ENCODE measurements at regions not wholly inside any gene's neighbourhood (a gene's known extent, or its start where the extent isn't known, plus 50 kb on each side); places are given as distances from the start of the nearest gene placed in this dataset.
"Not testable (repeated sequence)": the region's sequence is repeated elsewhere in the genome, so short reads cannot be mapped to it uniquely, and the experiment has no call there.

DNA sequence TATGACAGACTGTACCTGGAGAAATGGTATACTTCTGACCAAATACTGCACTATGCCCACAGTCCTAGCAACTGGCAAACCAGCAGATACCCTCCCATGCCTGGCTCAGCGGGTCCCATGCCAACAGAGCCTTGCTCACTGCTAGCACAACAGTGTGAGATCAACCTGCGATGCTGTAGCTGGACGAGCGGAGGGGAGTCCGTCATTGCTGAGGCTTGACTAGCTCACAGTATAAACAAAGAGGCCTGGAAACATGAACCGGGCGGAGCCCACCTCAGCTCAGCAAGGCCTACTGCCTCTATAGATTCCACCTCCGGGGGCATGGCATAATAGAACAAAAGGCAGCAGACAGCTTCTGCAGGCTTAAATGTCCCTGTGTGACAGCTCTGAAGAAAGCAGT, 93.2 kb upstream of the CAB39 start:
- no peaks in the 10 kb centered on the region for H3K4me1 ChIP-seq (ENCODE audit: control insufficient read depth, low read depth, low read length)
- no peaks in the 10 kb centered on the region for H3K36me3 ChIP-seq (ENCODE audit: control insufficient read depth, insufficient read depth, low read length)
- no CpG with 5 or more reads among the region's 8 CpGs for WGBS (ENCODE audit: extremely low coverage, insufficient coverage, low lambda C conversion rate)
- H3K18ac ChIP-seq (ENCODE audit: low read length) = no peak overlapping the region
- H2AK5ac ChIP-seq (ENCODE audit: low read length) = no peak overlapping the region
- no peak overlapping the region for H2BK5ac ChIP-seq (ENCODE audit: low read length)
- no peak overlapping the region for H4K8ac ChIP-seq (ENCODE audit: low read depth, low read length)
- no peaks in the 10 kb centered on the region for H3K27me3 ChIP-seq (ENCODE audit: insufficient read depth, low read length, poor library complexity)
- no peak overlapping the region for H2BK15ac ChIP-seq (replicated peaks; ENCODE audit: low read depth)
- no peak overlapping the region for H3K4ac ChIP-seq (ENCODE audit: low read depth, low read length)
- H3K4me3 ChIP-seq (ENCODE audit: low read length) = no peak overlapping the region
- H3K23ac ChIP-seq (ENCODE audit: low read length) = no peak overlapping the region
- H3K79me2 ChIP-seq (ENCODE audit: control insufficient read depth, insufficient read depth, low read length) = no peaks in the 10 kb centered on the region
- no peak overlapping the region for H2BK120ac ChIP-seq (ENCODE audit: low read depth, low read length)
- no peak overlapping the region for H3K4me2 ChIP-seq (ENCODE audit: low read length)
- no peaks in the 10 kb centered on the region for H3K79me1 ChIP-seq (ENCODE audit: low read length)
- H3K27ac ChIP-seq (ENCODE audit: low read depth, low read length) = no peak overlapping the region
- no peak overlapping the region for H4K5ac ChIP-seq (ENCODE audit: low read length)
- no peak overlapping the region for H3K56ac ChIP-seq (ENCODE audit: low read length)
- DNase-seq = no peak
- H3K9ac ChIP-seq (ENCODE audit: low read length) = no peak overlapping the region

DNA sequence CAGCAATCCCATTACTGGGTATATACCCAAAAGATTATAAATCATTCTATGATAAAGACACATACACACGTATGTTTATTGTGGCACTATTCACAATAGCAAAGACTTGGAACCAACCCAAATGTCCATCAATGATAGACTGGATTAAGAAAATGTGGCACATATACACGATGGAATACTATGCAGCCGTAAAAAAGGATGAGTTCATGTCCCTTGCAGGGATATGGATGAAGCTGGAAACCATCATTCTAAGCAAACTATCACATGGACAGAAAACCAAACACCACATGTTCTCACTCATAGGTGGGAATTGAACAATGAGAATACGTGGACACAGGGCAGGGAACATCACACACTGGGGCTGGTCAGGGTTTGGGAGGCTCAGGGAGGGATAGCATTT, 87.4 kb upstream of the CAB39 start:
- H3K23ac ChIP-seq (ENCODE audit: low read length); H3K4ac ChIP-seq (ENCODE audit: low read depth, low read length); H3K79me2 ChIP-seq (ENCODE audit: control insufficient read depth, insufficient read depth, low read length); H3K36me3 ChIP-seq (ENCODE audit: control insufficient read depth, insufficient read depth, low read length); H3K4me1 ChIP-seq (ENCODE audit: control insufficient read depth, low read depth, low read length); H4K8ac ChIP-seq (ENCODE audit: low read depth, low read length); H2AK5ac ChIP-seq (ENCODE audit: low read length); H3K79me1 ChIP-seq (ENCODE audit: low read length); H2BK5ac ChIP-seq (ENCODE audit: low read length); H2BK120ac ChIP-seq (ENCODE audit: low read depth, low read length); H3K18ac ChIP-seq (ENCODE audit: low read length); DNase-seq; H3K27ac ChIP-seq (ENCODE audit: low read depth, low read length); H2BK15ac ChIP-seq (replicated peaks; ENCODE audit: low read depth); H3K4me3 ChIP-seq (ENCODE audit: low read length); H3K27me3 ChIP-seq (ENCODE audit: insufficient read depth, low read length, poor library complexity); H4K5ac ChIP-seq (ENCODE audit: low read length); H3K56ac ChIP-seq (ENCODE audit: low read length); H3K9ac ChIP-seq (ENCODE audit: low read length); H3K4me2 ChIP-seq (ENCODE audit: low read length): not testable (repeated sequence)
- no CpG with 5 or more reads among the region's 4 CpGs for WGBS (ENCODE audit: extremely low coverage, insufficient coverage, low lambda C conversion rate)

DNA sequence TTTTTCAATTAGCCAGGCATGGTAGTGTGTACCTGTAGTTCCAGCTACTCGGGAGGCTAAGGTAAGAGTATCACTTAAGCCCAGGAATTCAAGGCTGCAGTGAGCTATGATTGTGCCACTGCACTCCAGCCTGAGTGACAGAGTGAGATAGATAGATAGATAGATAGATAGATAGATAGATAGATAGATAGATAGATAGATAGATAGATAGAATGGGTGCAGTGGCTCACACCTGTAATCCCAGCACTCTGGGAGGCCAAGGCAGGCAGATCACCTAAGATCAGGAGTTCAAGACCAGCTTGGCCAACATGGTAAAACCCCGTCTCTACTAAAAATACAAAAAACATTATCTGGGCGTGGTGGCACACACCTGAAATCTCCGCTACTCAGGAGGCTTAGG, 85.6 kb upstream of the CAB39 start:
- not testable (repeated sequence) for H3K4me1 ChIP-seq (ENCODE audit: control insufficient read depth, low read depth, low read length); DNase-seq; H3K9ac ChIP-seq (ENCODE audit: low read length); H3K4me2 ChIP-seq (ENCODE audit: low read length); H4K5ac ChIP-seq (ENCODE audit: low read length); H3K18ac ChIP-seq (ENCODE audit: low read length); H3K4ac ChIP-seq (ENCODE audit: low read depth, low read length); H3K79me1 ChIP-seq (ENCODE audit: low read length); H2BK15ac ChIP-seq (replicated peaks; ENCODE audit: low read depth); H3K27me3 ChIP-seq (ENCODE audit: insufficient read depth, low read length, poor library complexity); H2AK5ac ChIP-seq (ENCODE audit: low read length); H3K56ac ChIP-seq (ENCODE audit: low read length); H3K27ac ChIP-seq (ENCODE audit: low read depth, low read length); H3K79me2 ChIP-seq (ENCODE audit: control insufficient read depth, insufficient read depth, low read length); H3K36me3 ChIP-seq (ENCODE audit: control insufficient read depth, insufficient read depth, low read length); H3K23ac ChIP-seq (ENCODE audit: low read length); H2BK5ac ChIP-seq (ENCODE audit: low read length); H2BK120ac ChIP-seq (ENCODE audit: low read depth, low read length); H4K8ac ChIP-seq (ENCODE audit: low read depth, low read length); H3K4me3 ChIP-seq (ENCODE audit: low read length)
- no CpG with 5 or more reads among the region's 4 CpGs for WGBS (ENCODE audit: extremely low coverage, insufficient coverage, low lambda C conversion rate)

DNA sequence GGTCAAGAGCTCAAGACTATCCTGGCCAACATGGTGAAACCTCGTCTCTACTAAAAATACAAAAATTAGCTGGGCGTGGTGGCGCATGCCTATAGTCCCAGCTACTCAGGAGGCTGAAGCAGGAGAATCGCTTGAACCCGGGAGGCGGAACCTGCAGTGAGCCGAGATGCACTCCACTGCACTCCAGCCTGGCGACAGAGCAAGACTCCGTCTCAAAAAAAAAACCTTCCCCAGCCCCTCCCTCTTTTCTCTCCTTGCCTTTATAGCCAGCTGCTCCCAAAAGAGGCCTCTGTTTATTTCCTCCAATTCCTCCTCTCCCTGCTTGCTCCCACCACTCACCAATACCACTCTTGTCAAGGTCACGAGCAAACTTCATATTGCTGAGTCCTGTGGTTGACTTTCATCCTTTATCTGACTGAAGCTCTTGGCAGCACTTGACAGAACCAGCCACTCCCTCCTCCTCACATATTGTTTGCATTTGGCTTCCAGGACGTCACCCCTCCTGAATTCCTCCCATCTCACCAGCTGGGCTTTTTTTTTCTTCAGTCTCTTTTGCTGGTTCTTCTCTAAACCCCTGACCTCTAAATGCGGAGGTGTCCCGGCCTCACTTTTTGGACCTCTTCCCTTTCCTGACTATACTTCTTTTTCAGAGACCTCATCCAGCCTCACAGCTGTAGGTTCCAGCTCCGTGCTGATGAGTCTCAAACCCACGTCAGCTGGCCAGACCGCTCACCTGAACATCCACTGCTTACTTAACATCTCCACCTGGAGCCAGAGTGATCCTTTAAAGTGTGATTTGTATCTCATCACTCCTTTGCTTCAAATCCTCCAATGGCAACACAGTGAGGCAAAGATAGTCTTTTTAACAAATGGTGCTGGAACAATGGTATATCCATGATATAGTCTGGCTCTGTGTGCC, 84.6 kb upstream of the CAB39 start:
- H3K18ac ChIP-seq (ENCODE audit: low read length) = no peak overlapping the region
- whole genome bisulfite sequencing (ENCODE audit: extremely low coverage, insufficient coverage, low lambda C conversion rate) = no CpG with 5 or more reads among the region's 16 CpGs
- H3K4ac ChIP-seq (ENCODE audit: low read depth, low read length) = no peak overlapping the region
- no peak overlapping the region for H3K4me3 ChIP-seq (ENCODE audit: low read length)
- no peak overlapping the region for H3K9ac ChIP-seq (ENCODE audit: low read length)
- H3K27me3 ChIP-seq (ENCODE audit: insufficient read depth, low read length, poor library complexity) = no peaks in the 10 kb centered on the region
- H3K4me1 ChIP-seq (ENCODE audit: control insufficient read depth, low read depth, low read length) = no peaks in the 10 kb centered on the region
- H2BK15ac ChIP-seq (replicated peaks; ENCODE audit: low read depth) = no peak overlapping the region
- H3K79me2 ChIP-seq (ENCODE audit: control insufficient read depth, insufficient read depth, low read length) = no peaks in the 10 kb centered on the region
- no peak overlapping the region for H2AK5ac ChIP-seq (ENCODE audit: low read length)
- no peak overlapping the region for H3K23ac ChIP-seq (ENCODE audit: low read length)
- H3K56ac ChIP-seq (ENCODE audit: low read length) = no peak overlapping the region
- peak; percentile 26 for DNase-seq
- H2BK120ac ChIP-seq (ENCODE audit: low read depth, low read length) = no peak overlapping the region
- no peak overlapping the region for H3K4me2 ChIP-seq (ENCODE audit: low read length)
- H3K36me3 ChIP-seq (ENCODE audit: control insufficient read depth, insufficient read depth, low read length) = no peaks in the 10 kb centered on the region
- no peak overlapping the region for H4K5ac ChIP-seq (ENCODE audit: low read length)
- no peak overlapping the region for H3K27ac ChIP-seq (ENCODE audit: low read depth, low read length)
- no peak overlapping the region for H2BK5ac ChIP-seq (ENCODE audit: low read length)
- H3K79me1 ChIP-seq (ENCODE audit: low read length) = no peaks in the 10 kb centered on the region
- no peak overlapping the region for H4K8ac ChIP-seq (ENCODE audit: low read depth, low read length)

DNA sequence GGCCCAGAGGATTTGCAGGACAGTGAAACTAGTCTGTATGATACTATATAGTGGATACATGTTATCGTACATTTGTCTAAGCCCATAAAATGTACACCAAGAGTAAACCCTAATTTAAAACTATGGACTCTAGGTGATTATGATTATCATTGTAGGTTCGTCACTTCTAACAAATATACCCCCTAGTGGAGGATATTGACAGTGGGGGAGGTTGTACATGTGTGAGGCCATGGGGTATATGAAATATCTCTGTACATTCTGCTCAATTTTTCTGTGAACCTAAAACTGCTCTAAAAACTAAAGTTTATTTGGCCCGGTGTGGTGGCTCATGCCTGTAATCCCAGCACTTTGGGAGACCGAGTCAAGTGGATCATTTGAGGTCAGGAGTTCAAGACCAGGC, 81.2 kb upstream of the CAB39 start:
- H3K4ac ChIP-seq (ENCODE audit: low read depth, low read length) = no peak overlapping the region
- no peaks in the 10 kb centered on the region for H3K27me3 ChIP-seq (ENCODE audit: insufficient read depth, low read length, poor library complexity)
- no peak overlapping the region for H4K8ac ChIP-seq (ENCODE audit: low read depth, low read length)
- no peaks in the 10 kb centered on the region for H3K4me1 ChIP-seq (ENCODE audit: control insufficient read depth, low read depth, low read length)
- no peak overlapping the region for H2BK15ac ChIP-seq (replicated peaks; ENCODE audit: low read depth)
- no peak overlapping the region for H3K23ac ChIP-seq (ENCODE audit: low read length)
- H3K4me3 ChIP-seq (ENCODE audit: low read length) = no peak overlapping the region
- H2AK5ac ChIP-seq (ENCODE audit: low read length) = no peak overlapping the region
- H3K4me2 ChIP-seq (ENCODE audit: low read length) = no peak overlapping the region
- H4K5ac ChIP-seq (ENCODE audit: low read length) = no peak overlapping the region
- H3K56ac ChIP-seq (ENCODE audit: low read length) = no peak overlapping the region
- WGBS (ENCODE audit: extremely low coverage, insufficient coverage, low lambda C conversion rate) = no CpG with 5 or more reads among the region's 4 CpGs
- no peaks in the 10 kb centered on the region for H3K36me3 ChIP-seq (ENCODE audit: control insufficient read depth, insufficient read depth, low read length)
- no peaks in the 10 kb centered on the region for H3K79me2 ChIP-seq (ENCODE audit: control insufficient read depth, insufficient read depth, low read length)
- H3K27ac ChIP-seq (ENCODE audit: low read depth, low read length) = no peak overlapping the region
- no peaks in the 10 kb centered on the region for H3K79me1 ChIP-seq (ENCODE audit: low read length)
- H3K9ac ChIP-seq (ENCODE audit: low read length) = no peak overlapping the region
- DNase-seq = no peak
- no peak overlapping the region for H2BK5ac ChIP-seq (ENCODE audit: low read length)
- H3K18ac ChIP-seq (ENCODE audit: low read length) = no peak overlapping the region
- no peak overlapping the region for H2BK120ac ChIP-seq (ENCODE audit: low read depth, low read length)

DNA sequence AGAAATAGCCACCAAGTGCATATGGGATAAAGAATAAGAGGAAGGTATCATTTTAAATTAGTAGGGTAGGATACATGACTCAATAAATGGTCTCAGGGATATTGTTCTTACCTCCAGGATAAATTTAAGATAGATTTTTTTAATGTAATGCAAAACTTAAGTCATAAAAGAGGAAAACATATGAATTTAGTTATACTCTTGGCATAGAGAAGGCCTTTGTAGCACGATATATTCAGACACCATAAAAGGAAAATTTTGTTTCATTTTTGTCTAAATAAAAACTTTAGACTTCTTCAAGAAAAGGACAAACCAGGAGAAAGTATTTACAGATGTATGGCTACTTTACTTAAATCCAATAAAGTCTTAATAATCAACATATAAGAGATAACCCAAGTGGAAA, 78.5 kb upstream of the CAB39 start:
- no peaks in the 10 kb centered on the region for H3K4me1 ChIP-seq (ENCODE audit: control insufficient read depth, low read depth, low read length)
- no CpG with 5 or more reads among the region's 1 CpG for WGBS (ENCODE audit: extremely low coverage, insufficient coverage, low lambda C conversion rate)

More for the DNA sequence above, 78.5 kb upstream of the CAB39 start:
- H2AK5ac ChIP-seq (ENCODE audit: low read length) = no peak overlapping the region
- no peak overlapping the region for H2BK5ac ChIP-seq (ENCODE audit: low read length)
- H3K27me3 ChIP-seq (ENCODE audit: insufficient read depth, low read length, poor library complexity) = no peaks in the 10 kb centered on the region
- H3K36me3 ChIP-seq (ENCODE audit: control insufficient read depth, insufficient read depth, low read length) = no peaks in the 10 kb centered on the region
- no peak overlapping the region for H4K5ac ChIP-seq (ENCODE audit: low read length)
- H4K8ac ChIP-seq (ENCODE audit: low read depth, low read length) = no peak overlapping the region
- H3K18ac ChIP-seq (ENCODE audit: low read length) = no peak overlapping the region
- H3K23ac ChIP-seq (ENCODE audit: low read length) = no peak overlapping the region
- H3K27ac ChIP-seq (ENCODE audit: low read depth, low read length) = no peak overlapping the region
- H3K4ac ChIP-seq (ENCODE audit: low read depth, low read length) = no peak overlapping the region
- no peaks in the 10 kb centered on the region for H3K79me2 ChIP-seq (ENCODE audit: control insufficient read depth, insufficient read depth, low read length)
- H2BK15ac ChIP-seq (replicated peaks; ENCODE audit: low read depth) = no peak overlapping the region
- no peak overlapping the region for H3K56ac ChIP-seq (ENCODE audit: low read length)
- H3K4me2 ChIP-seq (ENCODE audit: low read length) = no peak overlapping the region
- DNase-seq = no peak
- no peaks in the 10 kb centered on the region for H3K79me1 ChIP-seq (ENCODE audit: low read length)
- no peak overlapping the region for H3K9ac ChIP-seq (ENCODE audit: low read length)
- no peak overlapping the region for H2BK120ac ChIP-seq (ENCODE audit: low read depth, low read length)
- no peak overlapping the region for H3K4me3 ChIP-seq (ENCODE audit: low read length)
